Tongue (tissue), 1 donor: ENCODE measurements at regions not wholly inside any gene's neighbourhood (a gene's known extent, or its start where the extent isn't known, plus 50 kb on each side); places are given as distances from the start of the nearest gene placed in this dataset.

Experiments used
- DNase-seq: peaks from one replicate; pipeline ENCODE4 v3.0.0-alpha.2; 2015

DNA sequence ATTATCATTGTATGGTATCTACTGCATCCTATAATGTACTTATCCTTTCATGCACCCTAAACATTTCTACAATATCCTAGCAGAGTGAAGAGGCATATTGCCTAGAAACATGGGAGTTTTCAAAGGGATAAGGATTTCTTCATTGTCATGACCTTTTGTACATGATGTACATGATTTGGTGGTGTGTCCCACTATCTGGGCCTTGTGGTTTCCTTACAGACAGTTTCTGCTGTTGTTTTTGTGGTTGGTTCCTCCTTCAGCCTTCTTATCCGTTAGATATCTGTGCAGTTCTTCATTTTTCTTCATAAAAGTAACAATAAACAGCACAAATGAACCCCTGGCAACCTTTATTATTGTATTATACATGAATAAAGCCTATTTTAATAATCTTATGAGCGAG is 70.4 kb upstream of the BACH1 start:
- DNase-seq = no peak

DNA sequence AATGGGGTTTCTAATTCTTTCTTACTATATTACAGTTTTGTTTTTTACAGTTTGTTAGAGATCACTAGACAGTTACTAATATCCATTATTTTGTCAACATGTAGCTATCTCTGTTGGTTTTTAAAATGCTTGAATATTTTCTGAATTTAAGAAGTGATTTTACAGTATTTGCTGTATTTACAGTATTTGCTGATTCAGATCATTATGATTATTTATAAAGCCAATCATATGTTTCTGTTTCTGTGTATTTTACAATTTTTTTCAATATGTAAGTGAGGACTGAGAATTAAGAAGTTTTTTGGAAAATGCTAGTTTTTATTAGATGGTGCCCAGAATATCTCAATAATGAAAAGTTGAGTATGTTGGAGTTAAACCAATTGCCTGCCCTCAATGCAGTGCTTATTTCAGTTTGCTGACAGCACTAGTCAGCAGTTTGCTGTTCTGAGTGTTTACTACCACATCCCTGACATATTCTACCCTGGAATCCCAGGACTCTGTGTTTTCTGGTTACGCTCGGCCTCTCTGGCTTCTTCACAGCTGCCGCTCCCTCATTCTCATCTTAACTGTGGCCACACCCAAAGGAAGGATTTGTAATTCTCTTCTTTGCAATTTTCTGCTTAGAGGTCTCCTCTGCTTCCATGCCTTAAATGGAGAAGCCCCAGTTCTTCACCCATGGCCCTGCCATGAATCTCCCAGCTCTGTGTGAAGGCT is 68.0 kb upstream of the BACH1 start:
- DNase-seq = no peak

DNA sequence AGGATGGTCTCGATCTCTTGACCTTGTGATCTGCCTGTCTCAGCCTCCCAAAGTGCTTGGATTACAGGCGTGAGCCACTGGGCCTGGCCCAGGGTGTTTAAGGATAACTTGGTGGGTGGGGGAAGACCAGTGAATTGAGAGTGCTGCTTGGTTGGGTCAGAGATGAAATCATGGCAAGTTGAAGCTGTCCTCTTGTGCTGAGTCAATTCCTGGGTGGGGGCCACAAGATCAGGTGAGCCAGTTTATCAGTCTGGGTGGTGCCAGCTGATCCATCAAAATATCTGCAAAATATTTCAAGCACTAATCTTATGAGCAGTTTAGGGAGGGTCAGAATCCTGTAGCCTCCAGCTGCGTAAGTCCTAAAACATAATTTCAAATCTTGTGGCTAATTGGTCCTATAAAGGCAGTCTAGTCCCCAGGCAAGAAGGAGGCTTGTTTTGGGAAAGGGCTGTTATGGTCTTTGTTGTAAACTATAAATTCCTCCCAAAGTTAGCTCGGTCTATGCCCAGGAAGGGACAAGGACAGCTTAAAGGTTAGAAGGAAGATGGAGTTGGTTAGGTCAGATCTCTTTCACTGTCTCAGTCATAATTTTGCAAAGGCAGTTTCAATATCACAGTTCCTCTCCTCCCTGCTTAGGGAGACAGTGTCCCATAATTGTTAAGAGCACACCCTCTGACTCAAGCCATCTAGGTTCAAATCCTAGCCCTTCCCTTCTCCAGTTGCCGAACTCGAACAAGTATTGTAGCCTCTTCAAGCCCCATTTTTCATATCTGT is 66.8 kb upstream of the BACH1 start:
- no peak for DNase-seq

DNA sequence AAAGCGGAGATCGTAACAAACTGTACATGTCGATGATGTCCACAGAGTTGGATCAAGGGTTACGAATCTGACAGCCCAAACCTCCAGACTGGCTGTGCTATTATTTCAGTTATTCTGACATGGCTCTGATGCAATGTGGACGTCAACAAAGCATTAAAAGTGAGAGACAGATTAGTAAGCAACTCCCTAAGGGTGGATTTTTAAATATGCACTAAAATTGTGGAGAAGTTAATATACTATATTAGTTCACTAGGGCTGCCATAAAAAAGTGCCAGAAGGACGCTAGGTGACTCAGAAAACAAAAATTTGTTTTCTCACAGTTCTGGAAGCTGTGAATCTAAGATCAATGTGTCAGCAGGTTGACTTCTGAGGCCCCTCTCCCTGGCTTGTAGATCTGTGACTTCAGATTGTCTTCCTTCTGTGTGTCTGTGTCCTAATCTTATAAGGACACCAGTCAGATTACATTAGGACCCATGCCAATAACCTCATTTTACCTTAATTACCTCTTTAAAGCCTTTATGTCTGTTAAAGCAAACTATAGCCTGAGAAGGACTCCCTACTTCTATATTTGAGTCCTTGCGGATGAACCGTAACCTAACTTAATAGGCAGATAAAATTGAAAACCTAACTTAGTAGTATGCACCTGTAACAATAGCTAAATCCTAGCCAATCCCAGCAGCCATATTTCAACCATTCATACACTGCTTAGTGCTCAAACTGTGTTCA is 66.0 kb upstream of the BACH1 start:
- DNase-seq = no peak

DNA sequence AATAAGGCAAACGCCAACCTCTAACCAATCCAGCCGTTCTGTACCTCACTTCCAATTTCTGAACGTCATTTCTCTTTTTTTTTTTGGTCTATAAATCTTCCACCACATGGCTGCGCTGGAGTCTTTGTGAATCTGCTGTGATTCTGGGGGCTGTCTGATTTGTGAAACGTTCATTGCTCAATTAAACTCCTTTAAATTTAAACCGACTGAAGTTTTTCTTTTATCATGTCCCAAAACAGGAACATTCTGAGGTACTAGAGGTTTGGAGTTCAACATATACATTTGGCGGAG is 65.5 kb upstream of the BACH1 start:
- no peak for DNase-seq

DNA sequence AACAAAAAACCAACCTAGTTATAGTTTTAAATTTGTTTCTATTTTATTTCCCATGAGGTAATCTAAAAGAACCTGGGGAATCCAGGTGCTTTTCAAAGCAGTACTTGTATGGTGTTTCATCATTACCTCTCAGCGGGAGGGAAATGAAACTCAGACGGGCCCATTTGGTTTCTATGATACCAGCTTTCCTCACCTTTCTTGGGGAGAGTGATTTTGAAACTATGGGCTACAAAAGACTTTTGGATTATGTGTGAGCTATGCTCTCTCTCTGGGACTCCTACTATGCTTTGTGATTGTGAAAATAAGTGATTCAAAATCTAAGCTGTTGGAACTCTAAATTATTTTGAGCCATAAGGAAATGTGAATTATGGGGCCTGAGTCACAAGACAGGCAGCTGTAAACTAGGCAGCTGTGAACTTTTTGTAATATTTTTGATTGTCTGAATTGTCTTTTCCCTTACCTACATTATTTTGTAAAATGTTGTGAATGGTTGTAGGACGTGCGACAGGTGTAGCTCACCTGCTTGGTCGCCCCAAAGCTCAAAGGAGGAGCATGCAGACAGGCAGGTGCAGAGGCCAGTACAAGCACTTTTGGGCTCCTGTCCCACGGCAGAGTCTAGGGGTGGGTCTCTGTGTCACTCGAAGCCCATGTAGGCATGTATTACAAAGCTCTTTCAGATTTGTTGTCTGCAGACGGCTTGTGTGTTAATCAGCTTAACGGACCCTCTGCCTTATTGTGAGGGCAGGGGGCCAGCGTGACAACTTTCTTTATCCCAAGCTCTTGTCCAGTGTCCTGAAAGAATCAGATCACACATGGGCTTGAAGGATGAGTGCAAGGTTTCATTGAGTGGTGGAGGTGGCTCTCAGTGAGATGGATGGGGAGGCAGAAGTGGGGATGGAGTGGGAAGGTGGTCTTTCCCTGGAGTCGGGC is 64.8 kb upstream of the BACH1 start:
- no peak for DNase-seq

DNA sequence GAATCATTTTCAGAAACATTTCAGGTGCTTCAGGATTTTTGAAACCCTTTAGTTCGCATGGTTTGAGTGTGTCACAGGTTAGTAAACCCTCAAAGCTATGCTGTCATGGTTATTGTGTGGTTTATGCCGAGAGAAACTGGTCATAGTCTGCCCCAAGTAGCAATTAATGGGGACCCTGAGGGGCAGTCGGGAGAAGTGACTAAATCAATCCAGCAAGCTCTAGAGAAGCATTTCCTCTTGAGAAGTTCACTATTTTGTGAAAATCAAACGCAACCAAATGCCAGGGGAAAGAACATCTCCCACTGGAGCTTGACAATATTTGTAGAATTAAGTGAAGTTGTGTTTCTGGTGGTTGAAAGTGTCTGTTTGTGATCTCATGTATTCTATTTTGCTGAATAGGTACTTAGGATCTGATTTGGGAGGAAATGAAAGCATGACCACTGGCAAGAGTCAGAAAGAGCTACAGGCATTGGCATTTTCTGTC is 63.0 kb upstream of the BACH1 start:
- no peak for DNase-seq

DNA sequence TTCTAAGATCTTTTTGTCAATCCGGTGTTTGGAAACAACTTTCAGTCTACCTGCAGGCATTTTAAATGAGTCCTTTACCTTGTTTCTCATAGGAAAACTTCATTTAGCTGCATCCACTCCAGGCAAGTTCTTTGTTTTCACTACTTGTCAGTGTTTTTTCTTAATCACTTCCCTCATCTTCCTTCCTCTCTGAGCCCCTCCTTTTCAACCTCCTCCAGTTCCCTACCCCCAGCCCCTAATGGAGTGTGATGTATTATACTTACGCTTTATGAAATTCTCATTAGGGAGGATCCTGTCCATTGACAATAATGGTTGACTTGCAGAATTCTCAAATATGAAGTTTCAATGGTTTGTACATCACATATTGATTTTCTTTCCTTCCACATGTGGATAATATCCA is 62.5 kb upstream of the BACH1 start:
- DNase-seq = no peak

DNA sequence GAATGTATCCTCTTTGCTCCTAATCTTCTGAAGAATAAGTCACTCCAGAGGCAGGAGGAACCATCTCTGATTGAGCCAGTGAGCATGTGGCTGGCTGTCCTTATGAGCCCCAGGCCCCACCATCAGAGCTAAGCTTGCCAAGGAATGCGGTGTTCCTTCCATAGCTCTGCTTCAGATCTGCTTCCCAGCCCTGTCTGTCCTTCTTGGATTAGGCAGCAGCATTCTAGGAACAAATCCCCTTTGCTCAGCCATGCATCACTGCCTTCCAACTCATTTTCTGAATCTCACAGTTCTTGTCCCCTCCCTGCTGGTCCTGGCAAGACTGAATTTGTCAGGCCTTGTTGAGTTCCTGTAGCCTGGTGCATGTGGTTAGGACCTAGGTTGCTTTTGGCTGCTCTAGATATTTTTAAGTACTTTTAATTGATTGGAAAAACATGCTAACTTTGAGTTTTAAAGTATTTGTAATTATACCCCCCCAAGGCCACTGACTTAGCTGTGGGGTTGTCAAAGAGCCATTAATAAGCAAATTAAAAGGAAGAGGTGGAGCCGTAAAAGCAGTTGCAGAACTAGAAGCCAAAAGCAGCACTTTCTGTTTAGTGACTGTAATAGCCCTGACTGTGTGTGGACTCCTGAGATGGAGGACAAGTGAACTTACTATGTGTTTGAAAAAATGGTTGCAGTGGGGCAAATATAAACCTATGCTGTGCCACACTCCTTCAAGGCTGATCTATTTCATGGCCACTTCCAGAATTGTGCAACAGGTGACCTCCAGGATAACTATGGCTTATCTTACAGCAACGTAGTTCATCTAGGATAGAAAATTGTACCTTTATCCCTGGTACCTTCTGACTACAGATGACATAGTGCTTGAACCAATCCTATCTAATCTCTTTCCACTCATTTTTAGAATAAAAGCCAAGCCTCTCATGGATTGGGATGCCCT is 61.3 kb upstream of the BACH1 start:
- peak; percentile 48 for DNase-seq

DNA sequence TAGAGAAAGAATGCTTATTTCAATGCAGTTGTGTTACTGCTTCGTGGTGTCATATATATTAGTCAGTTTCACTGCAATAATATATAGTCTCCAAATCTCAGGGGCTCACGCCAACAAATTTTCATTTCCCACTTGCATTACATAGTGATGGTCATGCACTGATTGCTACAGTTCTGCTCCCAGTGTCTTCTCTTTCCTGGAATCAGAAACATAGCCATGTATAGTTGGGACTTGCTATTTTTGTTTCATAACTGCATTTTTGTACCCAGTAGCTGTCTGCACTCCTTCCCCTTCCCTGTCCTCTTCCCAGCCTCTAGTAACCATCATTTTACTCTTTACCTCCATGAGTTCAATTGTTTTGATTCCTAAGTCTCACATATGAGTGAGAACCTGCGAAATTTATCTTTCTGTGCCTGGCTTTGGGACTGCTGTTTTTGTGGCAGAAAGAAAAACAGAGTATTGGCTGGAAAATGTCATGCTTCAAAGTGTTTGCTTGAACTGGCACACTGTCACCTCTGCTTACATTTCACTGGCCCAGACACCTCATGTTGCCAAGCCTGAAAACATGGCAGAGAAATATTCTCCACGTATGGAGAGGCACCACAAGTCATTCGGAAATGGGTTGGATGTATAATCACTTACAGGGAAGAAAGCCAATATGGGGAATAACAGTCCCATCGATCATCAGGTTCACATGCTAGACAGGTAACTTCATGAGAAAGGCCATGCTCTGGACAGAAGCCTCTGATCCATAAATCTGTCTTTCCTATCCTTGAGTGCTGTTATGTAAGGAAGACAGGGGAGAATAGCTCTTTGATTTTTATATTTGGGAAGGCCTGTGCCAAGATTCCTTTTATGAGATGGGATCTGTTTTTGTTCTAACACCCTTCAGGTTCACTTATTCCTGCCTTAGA is 60.4 kb upstream of the BACH1 start:
- DNase-seq = no peak

DNA sequence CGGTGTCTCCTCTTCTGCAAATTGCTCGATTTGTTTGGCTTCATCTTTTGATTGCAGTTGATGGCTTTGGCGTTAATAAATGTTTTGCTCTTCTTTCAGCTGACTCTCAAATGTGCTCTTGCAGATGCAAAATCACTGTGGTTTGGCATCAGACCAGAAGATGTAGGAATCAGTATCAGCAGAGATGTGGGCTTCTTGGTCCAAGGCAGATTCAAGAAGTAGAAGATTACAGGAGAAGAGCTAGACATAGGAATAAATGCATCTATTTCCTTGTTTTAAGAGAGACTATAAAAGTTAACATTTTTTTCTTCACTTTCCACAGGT is 59.8 kb upstream of the BACH1 start:
- DNase-seq = no peak

DNA sequence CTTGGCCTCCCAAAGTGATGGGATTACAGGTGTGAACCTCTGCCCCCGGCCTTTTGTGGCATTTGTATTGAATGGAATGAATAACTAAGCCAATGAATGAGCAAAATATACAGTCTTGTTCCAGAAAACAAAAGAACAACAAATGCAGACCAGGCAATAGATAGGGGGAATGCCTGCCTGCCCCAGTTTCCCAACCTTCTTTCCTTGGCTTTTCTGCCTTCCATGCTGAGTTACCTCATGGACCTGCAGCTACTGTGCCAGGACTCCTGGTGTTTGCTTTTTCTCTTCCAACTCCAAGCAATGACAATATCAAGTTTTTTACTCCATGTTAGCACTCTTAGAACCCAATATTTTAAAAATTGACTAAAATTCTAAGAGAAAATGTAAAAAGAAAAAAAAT is 58.6 kb upstream of the BACH1 start:
- no peak for DNase-seq

DNA sequence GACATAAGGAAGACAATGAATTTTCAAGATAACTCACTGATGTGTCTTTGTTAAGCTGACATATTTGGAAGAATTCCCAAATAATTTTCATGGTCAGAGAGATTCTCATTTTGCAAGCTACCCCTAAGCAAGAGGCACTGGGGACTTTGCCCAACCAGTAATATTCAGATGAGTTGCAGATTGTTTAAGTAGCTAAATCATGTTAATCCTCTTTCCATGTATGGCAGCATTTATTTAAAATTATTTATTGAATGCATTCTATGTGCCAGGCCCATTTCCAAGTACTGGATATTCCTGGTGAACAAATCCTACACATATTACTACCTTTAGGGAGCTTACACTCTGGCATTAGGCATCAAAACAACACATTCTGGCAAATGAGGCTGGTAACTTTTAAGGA is 56.5 kb upstream of the BACH1 start:
- DNase-seq = no peak

DNA sequence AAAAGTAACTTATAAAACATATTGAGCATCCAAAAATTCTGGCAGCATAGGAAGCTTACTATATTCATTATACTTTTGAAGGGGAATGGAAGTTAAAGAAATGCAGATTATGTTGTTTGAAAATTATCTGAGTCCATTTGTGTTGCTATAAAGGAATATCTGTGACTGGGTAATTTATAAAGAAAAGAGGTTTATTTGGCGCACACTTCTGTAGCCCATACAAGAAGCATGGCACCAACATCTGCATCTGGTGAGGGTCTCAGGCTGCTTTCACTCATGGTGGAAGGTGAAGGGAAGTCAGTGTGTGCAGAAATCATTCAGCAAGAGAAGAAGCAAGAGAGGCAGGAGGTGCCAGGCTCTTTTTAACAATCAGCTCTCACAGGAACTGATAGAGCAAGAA is 55.5 kb upstream of the BACH1 start:
- no peak for DNase-seq

DNA sequence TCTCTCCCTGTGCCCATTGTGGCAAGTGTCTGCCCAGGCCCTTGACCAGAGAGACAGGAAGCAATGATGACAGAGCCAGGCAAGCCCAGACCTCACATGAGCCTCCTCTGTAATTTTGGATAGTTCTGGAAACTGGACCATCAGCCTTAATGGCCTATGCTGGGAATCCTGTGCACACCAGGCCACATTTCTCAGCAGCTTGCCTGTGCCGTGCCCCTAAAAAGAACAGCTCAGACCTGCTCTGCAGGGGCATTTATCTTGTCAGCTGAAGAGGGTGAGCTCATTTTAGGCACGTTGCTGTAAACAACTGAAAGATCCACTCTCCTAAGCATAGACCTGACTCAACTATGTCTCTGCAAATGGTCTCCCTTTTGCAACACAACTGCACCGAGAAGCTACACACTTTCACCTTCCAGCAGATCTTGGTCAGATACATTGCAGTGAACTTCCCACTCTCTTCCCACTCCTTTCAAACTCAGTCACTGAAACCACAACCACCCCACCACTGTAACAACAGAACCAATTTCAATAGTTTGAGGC is 53.5 kb upstream of the BACH1 start:
- DNase-seq = no peak

DNA sequence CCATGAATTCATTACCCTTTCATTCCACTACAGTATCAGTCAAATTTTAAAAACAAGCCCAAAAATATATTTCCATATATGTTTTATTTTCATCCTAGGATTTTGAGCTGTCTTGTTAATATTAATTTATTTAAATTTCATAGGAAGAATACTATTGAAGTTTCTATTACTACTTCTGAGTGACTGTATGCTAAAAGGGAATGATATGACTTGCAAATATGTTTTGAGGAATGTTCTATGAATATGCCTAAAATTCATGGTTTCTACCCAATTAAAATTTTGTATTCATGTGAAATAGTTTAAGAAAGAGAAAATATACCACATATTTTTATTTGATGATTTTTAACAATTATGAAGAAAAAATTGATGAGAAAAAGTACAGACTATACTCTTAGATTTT is 52.9 kb upstream of the BACH1 start:
- DNase-seq = no peak

DNA sequence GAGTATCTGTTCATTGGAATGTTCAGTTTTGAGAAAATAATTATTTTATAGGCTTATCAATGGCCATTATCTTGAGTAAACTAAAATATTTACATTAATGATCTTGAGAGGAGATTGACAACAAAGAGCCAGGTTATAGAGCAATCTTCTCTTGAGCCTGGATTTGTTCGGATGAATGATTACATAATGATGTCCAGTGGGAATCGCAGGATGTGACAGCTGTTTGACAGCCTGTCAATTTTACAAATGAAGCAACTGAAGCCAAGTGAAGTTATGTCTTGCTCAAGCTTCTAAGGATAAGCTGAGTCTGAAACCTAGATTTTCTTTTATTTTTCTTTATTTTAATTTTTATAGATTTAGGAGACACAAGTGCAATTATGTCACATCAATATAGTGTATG is 52.1 kb upstream of the BACH1 start:
- DNase-seq = no peak

DNA sequence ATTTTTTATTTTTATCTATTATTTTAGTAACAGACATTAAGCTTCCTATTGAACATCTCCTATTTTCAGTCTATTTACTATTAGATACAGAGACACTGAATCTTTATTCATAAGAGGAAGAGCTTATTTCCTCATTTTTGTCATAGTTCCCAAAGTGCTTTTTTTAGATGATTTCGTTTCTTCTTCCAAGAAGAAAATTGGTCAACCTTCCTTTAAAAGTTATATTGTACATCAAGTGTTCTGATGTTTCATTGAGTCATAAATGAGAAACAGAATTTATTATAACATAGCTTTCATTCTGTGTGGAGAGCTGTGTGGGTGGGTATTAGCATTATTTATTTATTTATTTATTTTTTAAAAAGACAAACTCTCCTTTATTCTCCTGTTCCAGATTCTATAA is 50.6 kb upstream of the BACH1 start:
- no peak for DNase-seq
